Vagina (tissue), 2 donors: ENCODE measurements at regions not wholly inside any gene's neighbourhood (a gene's known extent, or its start where the extent isn't known, plus 50 kb on each side); places are given as distances from the start of the nearest gene placed in this dataset.

Source experiments
- DNase-seq, 2 donors: peaks; one replicate each; pipeline ENCODE4 v3.0.0-alpha.2; 2017; ENCODE audit errors: extremely low spot score in 2 of 2
- H3K27ac ChIP-seq: fragments of 200-600 bp; sonication (generic); one replicate; pipeline ENCODE4 v1.5.1; 2019
- H3K27me3 ChIP-seq: fragments of 200-600 bp; sonication (generic); one replicate; pipeline ENCODE4 v1.5.1; 2019
- H3K36me3 ChIP-seq, 2 donors: fragments of 200-600 bp; sonication (generic); one replicate each; pipeline ENCODE4 v1.5.1; 2017 to 2019
- H3K4me1 ChIP-seq: fragments of 200-600 bp; sonication (generic); one replicate; pipeline ENCODE4 v1.5.1; 2019
- H3K4me3 ChIP-seq, 2 donors: fragments of 200-600 bp; sonication (generic); 1 replicate in 1 of 2; 2 replicates in 1 of 2; pipeline ENCODE4 v1.5.1; 2016 to 2019
- H3K9me3 ChIP-seq: fragments of 200-600 bp; sonication (generic); one replicate; pipeline ENCODE4 v1.5.1; 2019
- CTCF ChIP-seq, 3 experiments: fragments of 450-650 bp in 2 of 3; fragments of 200-600 bp in 1 of 3; sonication (generic) in 1 of 3; IDR thresholded peaks; one replicate each; pipeline ENCODE4 v1.5.1; 2017 to 2019; ENCODE audit warnings: antibody characterized with exemption in 3 of 3, mild to moderate bottlenecking in 2 of 3, moderate library complexity in 2 of 3
- POLR2A ChIP-seq, 2 donors: fragments of 450-650 bp; IDR thresholded peaks; one replicate each; pipeline ENCODE4 v1.6.1; 2017; ENCODE audit warnings: antibody characterized with exemption in 2 of 2, mild to moderate bottlenecking in 2 of 2, moderate library complexity in 2 of 2
- POLR2AphosphoS5 ChIP-seq, 2 donors: sonication (generic); formaldehyde crosslinking; IDR thresholded peaks; one replicate each; pipeline ENCODE4 v1.9.0; 2017; ENCODE audit warnings: antibody characterized with exemption in 2 of 2, mild to moderate bottlenecking in 2 of 2, low read depth in 1 of 2; ENCODE audit not compliant: insufficient read depth in 1 of 2
- intact Hi-C: fragments of 100-400 bp; cut with DNase I; formaldehyde crosslinking; loops from one replicate; pipeline ENCODE4 v1.15.1; 2023

GRCh38 chr10:4429571-4429970 is 396.4 kb upstream of the AKR1E2 start:
- no peaks in the 10 kb centered on the region for H3K4me1 ChIP-seq
- no peaks in the 10 kb centered on the region for H3K36me3 ChIP-seq
- intact Hi-C loops = no loop called here
- no peak for DNase-seq
- no peak overlapping the region for H3K4me3 ChIP-seq
- TF ChIP-seq POLR2A (IDR thresholded peaks at IDR 0.05) (no peak), POLR2AphosphoS5 (IDR thresholded peaks at IDR 0.05; ENCODE audit: insufficient read depth in 1 of 2, low read depth in 1 of 2) (no peak), CTCF (IDR thresholded peaks at IDR 0.05) (no peak)
- H3K9me3 ChIP-seq = no peaks in the 10 kb centered on the region
- no peak overlapping the region for H3K27ac ChIP-seq
- no peaks in the 10 kb centered on the region for H3K27me3 ChIP-seq

GRCh38 chr10:4427532-4427931 is 398.5 kb upstream of the AKR1E2 start:
- Histone ChIP-seq H3K36me3 (no peaks in the 10 kb centered on the region), H3K27ac (no peak overlapping the region), H3K9me3 (no peaks in the 10 kb centered on the region), H3K4me1 (no peaks in the 10 kb centered on the region), H3K4me3 (no peak overlapping the region), H3K27me3 (no peaks in the 10 kb centered on the region)
- intact Hi-C loops = no loop called here
- TF ChIP-seq POLR2A (IDR thresholded peaks at IDR 0.05) (no peak), CTCF (IDR thresholded peaks at IDR 0.05) (no peak), POLR2AphosphoS5 (IDR thresholded peaks at IDR 0.05; ENCODE audit: insufficient read depth in 1 of 2, low read depth in 1 of 2) (no peak)
- DNase-seq = no peak

GRCh38 chr10:4426866-4427265 is 399.1 kb upstream of the AKR1E2 start:
- H3K27me3 ChIP-seq = no peaks in the 10 kb centered on the region
- TF ChIP-seq POLR2A (IDR thresholded peaks at IDR 0.05) (no peak), POLR2AphosphoS5 (IDR thresholded peaks at IDR 0.05; ENCODE audit: insufficient read depth in 1 of 2, low read depth in 1 of 2) (no peak), CTCF (IDR thresholded peaks at IDR 0.05) (no peak)
- no peaks in the 10 kb centered on the region for H3K9me3 ChIP-seq
- no peak for DNase-seq
- intact Hi-C loops = no loop called here
- no peak overlapping the region for H3K27ac ChIP-seq
- no peak overlapping the region for H3K4me3 ChIP-seq
- H3K36me3 ChIP-seq = no peaks in the 10 kb centered on the region
- no peaks in the 10 kb centered on the region for H3K4me1 ChIP-seq

- Histone ChIP-seq H3K4me3 (no peak overlapping the region), H3K36me3 (no peaks in the 10 kb centered on the region), H3K4me1 (no peaks in the 10 kb centered on the region), H3K27me3 (no peaks in the 10 kb centered on the region), H3K27ac (no peak overlapping the region), H3K9me3 (no peaks in the 10 kb centered on the region)
- DNase-seq = no peak
- no peak for TF ChIP-seq POLR2A (IDR thresholded peaks at IDR 0.05)
- no peak for TF ChIP-seq CTCF (IDR thresholded peaks at IDR 0.05)
- no peak for TF ChIP-seq POLR2AphosphoS5 (IDR thresholded peaks at IDR 0.05; ENCODE audit: insufficient read depth in 1 of 2, low read depth in 1 of 2)
- intact Hi-C loops = no loop called here
Measured at GRCh38 chr10:4409319-4409718, 416.7 kb upstream of the AKR1E2 start.

GRCh38 chr10:4407783-4408182 is 418.2 kb upstream of the AKR1E2 start:
- Histone ChIP-seq H3K36me3 (no peaks in the 10 kb centered on the region), H3K4me1 (no peaks in the 10 kb centered on the region), H3K27ac (no peak overlapping the region), H3K27me3 (no peaks in the 10 kb centered on the region), H3K4me3 (no peak overlapping the region), H3K9me3 (no peaks in the 10 kb centered on the region)
- intact Hi-C loops = no loop called here
- no peak for DNase-seq
- TF ChIP-seq POLR2AphosphoS5 (IDR thresholded peaks at IDR 0.05; ENCODE audit: insufficient read depth in 1 of 2, low read depth in 1 of 2) (no peak), POLR2A (IDR thresholded peaks at IDR 0.05) (no peak), CTCF (IDR thresholded peaks at IDR 0.05) (no peak)
